Endometrium (tissue), 2 donors: ENCODE measurements at regions not wholly inside any gene's neighbourhood (a gene's known extent, or its start where the extent isn't known, plus 50 kb on each side); places are given as distances from the start of the nearest gene placed in this dataset.

Experiments
- FAIRE-seq: peaks from 2 replicates; lab custom pipeline; 2012; peaks lifted over from hg19 to GRCh38; lab: Jason Lieb, UNC
- donor health status: control.
- donor health status: control.

- FAIRE-seq = no peak
These were observed 650.9 kb upstream of the IGFBP3 start for GRCh38 chr7:46571996-46572395.

GRCh38 chr7:46569133-46569465 is 648.0 kb upstream of the IGFBP3 start:
- no peak for FAIRE-seq

GRCh38 chr7:46568420-46569132 is 647.5 kb upstream of the IGFBP3 start:
- FAIRE-seq = no peak

- FAIRE-seq = no peak
These were observed 646.8 kb upstream of the IGFBP3 start for GRCh38 chr7:46567858-46568257.

- FAIRE-seq = no peak
These were observed 645.2 kb upstream of the IGFBP3 start for GRCh38 chr7:46566097-46566774.

GRCh38 chr7:46565253-46566096 is 644.4 kb upstream of the IGFBP3 start:
- no peak for FAIRE-seq

GRCh38 chr7:46559194-46559832 is 638.2 kb upstream of the IGFBP3 start:
- FAIRE-seq = no peak

- no peak for FAIRE-seq
These were observed 637.6 kb upstream of the IGFBP3 start for GRCh38 chr7:46558482-46559193.

- FAIRE-seq = no peak
These were observed 636.7 kb upstream of the IGFBP3 start for GRCh38 chr7:46557781-46558180.

- FAIRE-seq = no peak
These were observed 636.2 kb upstream of the IGFBP3 start for GRCh38 chr7:46557295-46557711.

GRCh38 chr7:46554688-46555422 is 633.8 kb upstream of the IGFBP3 start:
- FAIRE-seq = no peak

- no peak for FAIRE-seq
These were observed 630.5 kb upstream of the IGFBP3 start for GRCh38 chr7:46551603-46552002.

GRCh38 chr7:46550864-46551263 is 629.8 kb upstream of the IGFBP3 start:
- FAIRE-seq = no peak

GRCh38 chr7:46549892-46550639 is 629.0 kb upstream of the IGFBP3 start:
- FAIRE-seq = no peak

GRCh38 chr7:46549347-46549746 is 628.3 kb upstream of the IGFBP3 start:
- FAIRE-seq = no peak

GRCh38 chr7:46547044-46547443 is 626.0 kb upstream of the IGFBP3 start:
- FAIRE-seq = no peak

GRCh38 chr7:46545790-46546189 is 624.7 kb upstream of the IGFBP3 start:
- no peak for FAIRE-seq

GRCh38 chr7:46544396-46545008 is 623.4 kb upstream of the IGFBP3 start:
- FAIRE-seq = no peak

- no peak for FAIRE-seq
These were observed 621.0 kb upstream of the IGFBP3 start for GRCh38 chr7:46542076-46542475.

- FAIRE-seq = no peak
These were observed 618.9 kb upstream of the IGFBP3 start for GRCh38 chr7:46539892-46540483.
